OCI-LY3 (cell line): ENCODE measurements at regions not wholly inside any gene's neighbourhood (a gene's known extent, or its start where the extent isn't known, plus 50 kb on each side); places are given as distances from the start of the nearest gene placed in this dataset.

Source experiments
- H2AFZ ChIP-seq: fragments of 200-600, 300-600 bp; shearing (Covaris generic); 2 replicates; pipeline ENCODE4 v1.6.0; 2014; ENCODE audit warnings: antibody characterized with exemption, low read depth, low read length
- H3K27ac ChIP-seq: fragments of 200-600, 300-600 bp; sonication (generic); 2 replicates; pipeline ENCODE4 v1.5.1; 2014; ENCODE audit warnings: mild to moderate bottlenecking, low read length, moderate library complexity, mixed read lengths
- H3K27me3 ChIP-seq: fragments of 200-600, 300-600 bp; sonication (generic); 2 replicates; pipeline ENCODE4 v1.6.1; 2014; ENCODE audit warnings: low read depth, low read length, mixed read lengths
- H3K36me3 ChIP-seq: fragments of 200-600, 300-600 bp; sonication (generic); replicated peaks from 2 replicates; pipeline ENCODE3; 2014; ENCODE audit warnings: low read depth, low read length, mixed read lengths
- H3K4me1 ChIP-seq: fragments of 300-600, 200-600 bp; sonication (generic); 2 replicates; pipeline ENCODE4 v1.6.1; 2014; ENCODE audit warnings: low read length, mixed read lengths
- H3K4me2 ChIP-seq: fragments of 200-600, 300-600 bp; sonication (generic); 2 replicates; pipeline ENCODE4 v1.6.1; 2014; ENCODE audit warnings: low read length, mixed read lengths
- H3K4me3 ChIP-seq: fragments of 300-600, 200-600 bp; sonication (generic); 2 replicates; pipeline ENCODE4 v1.5.1; 2014; ENCODE audit warnings: antibody characterized with exemption, mild to moderate bottlenecking, low read length, moderate library complexity
- H3K79me2 ChIP-seq: fragments of 300-600, 200-600 bp; shearing (Covaris generic); 2 replicates; pipeline ENCODE4 v1.6.1; 2014; ENCODE audit warnings: mild to moderate bottlenecking, low read length, mixed read lengths
- H3K9ac ChIP-seq: fragments of 300-600, 200-600 bp; shearing (Covaris generic); 2 replicates; pipeline ENCODE4 v1.6.0; 2014; ENCODE audit warnings: mild to moderate bottlenecking, low read length, moderate library complexity
- H3K9me3 ChIP-seq: fragments of 200-600, 300-600 bp; shearing (Covaris generic); 2 replicates; pipeline ENCODE4 v1.6.1; 2014; ENCODE audit warnings: low read length, mixed read lengths; ENCODE audit not compliant: insufficient read depth
- H4K20me1 ChIP-seq: fragments of 200-600, 300-600 bp; sonication (generic); 2 replicates; pipeline ENCODE4 v1.6.1; 2016; ENCODE audit warnings: low read length, mixed read lengths; ENCODE audit not compliant: insufficient read depth
- EZH2phosphoT487 ChIP-seq: fragments of 200-600 bp; shearing (Covaris generic); IDR thresholded peaks from 2 replicates; pipeline ENCODE4 v1.6.1; 2018; ENCODE audit warnings: antibody characterized with exemption, mixed run types, low read depth
- TF ChIP-seq, protein P1 (sequence below): fragments of 200-600, 300-600 bp; sonication (generic); IDR thresholded peaks from 2 replicates; pipeline ENCODE4 v1.5.1; 2014; ENCODE audit warnings: antibody characterized with exemption, low read length, low read depth

DNA sequence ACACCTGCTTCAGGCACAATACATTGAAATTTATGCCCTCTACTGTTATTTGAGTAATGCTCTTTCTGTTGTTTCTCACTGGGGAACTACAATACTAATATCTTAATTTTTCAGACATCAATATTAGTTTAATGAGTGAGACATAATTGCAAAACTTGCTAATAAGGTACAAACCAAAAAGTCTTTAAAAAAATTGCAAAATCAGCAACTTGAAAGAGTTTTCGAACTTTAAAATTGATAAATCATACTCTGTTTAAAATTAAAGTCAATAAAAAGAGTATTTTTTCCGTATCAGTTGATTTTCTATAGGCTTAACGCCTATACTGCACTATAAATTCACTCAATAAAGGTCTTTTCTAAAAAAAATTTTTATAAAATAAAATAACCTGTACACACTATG, 1735.9 kb upstream of the SEL1L start:
- no peak overlapping the region for H2AFZ ChIP-seq
- H3K9me3 ChIP-seq = no peaks in the 10 kb centered on the region
- no peak overlapping the region for H3K9ac ChIP-seq
- no peaks in the 10 kb centered on the region for H4K20me1 ChIP-seq
- no peaks in the 10 kb centered on the region for H3K79me2 ChIP-seq
- no peak overlapping the region for H3K27ac ChIP-seq
- TF ChIP-seq, protein P1, sequence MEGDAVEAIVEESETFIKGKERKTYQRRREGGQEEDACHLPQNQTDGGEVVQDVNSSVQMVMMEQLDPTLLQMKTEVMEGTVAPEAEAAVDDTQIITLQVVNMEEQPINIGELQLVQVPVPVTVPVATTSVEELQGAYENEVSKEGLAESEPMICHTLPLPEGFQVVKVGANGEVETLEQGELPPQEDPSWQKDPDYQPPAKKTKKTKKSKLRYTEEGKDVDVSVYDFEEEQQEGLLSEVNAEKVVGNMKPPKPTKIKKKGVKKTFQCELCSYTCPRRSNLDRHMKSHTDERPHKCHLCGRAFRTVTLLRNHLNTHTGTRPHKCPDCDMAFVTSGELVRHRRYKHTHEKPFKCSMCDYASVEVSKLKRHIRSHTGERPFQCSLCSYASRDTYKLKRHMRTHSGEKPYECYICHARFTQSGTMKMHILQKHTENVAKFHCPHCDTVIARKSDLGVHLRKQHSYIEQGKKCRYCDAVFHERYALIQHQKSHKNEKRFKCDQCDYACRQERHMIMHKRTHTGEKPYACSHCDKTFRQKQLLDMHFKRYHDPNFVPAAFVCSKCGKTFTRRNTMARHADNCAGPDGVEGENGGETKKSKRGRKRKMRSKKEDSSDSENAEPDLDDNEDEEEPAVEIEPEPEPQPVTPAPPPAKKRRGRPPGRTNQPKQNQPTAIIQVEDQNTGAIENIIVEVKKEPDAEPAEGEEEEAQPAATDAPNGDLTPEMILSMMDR = no peak
- TF ChIP-seq EZH2phosphoT487 = no peak
- H3K4me3 ChIP-seq = no peak overlapping the region
- no peaks in the 10 kb centered on the region for H3K27me3 ChIP-seq
- H3K4me1 ChIP-seq = no peaks in the 10 kb centered on the region
- no peaks in the 10 kb centered on the region for H3K36me3 ChIP-seq
- H3K4me2 ChIP-seq = no peak overlapping the region

DNA sequence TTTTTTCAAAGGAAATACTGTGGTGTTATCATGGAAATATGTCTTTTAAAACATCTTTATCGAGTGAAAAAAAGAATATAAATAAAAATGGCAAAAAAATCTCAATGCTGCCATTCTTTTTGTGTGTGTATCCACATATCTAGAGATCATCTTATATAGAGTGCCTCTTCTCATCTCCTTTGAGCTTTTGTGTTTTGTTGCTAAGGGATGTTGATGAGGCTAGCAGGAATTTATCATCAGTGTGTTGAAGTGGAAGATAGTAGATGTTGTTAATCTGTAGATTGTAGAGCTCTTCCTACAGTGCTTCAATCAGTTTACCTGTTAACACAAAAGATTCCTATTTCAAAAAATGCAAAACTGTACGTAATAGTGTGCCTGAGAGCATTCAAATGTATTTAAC, 1738.0 kb upstream of the SEL1L start:
- no peak overlapping the region for H2AFZ ChIP-seq
- no peaks in the 10 kb centered on the region for H3K4me1 ChIP-seq
- no peak overlapping the region for H3K4me2 ChIP-seq
- no peak overlapping the region for H3K4me3 ChIP-seq
- H3K27me3 ChIP-seq = no peaks in the 10 kb centered on the region
- H3K27ac ChIP-seq = no peak overlapping the region
- no peaks in the 10 kb centered on the region for H3K36me3 ChIP-seq
- H4K20me1 ChIP-seq = no peaks in the 10 kb centered on the region
- H3K9ac ChIP-seq = no peak overlapping the region
- H3K9me3 ChIP-seq = no peaks in the 10 kb centered on the region
- TF ChIP-seq, protein P1 = no peak
- TF ChIP-seq EZH2phosphoT487 = no peak
- no peaks in the 10 kb centered on the region for H3K79me2 ChIP-seq

DNA sequence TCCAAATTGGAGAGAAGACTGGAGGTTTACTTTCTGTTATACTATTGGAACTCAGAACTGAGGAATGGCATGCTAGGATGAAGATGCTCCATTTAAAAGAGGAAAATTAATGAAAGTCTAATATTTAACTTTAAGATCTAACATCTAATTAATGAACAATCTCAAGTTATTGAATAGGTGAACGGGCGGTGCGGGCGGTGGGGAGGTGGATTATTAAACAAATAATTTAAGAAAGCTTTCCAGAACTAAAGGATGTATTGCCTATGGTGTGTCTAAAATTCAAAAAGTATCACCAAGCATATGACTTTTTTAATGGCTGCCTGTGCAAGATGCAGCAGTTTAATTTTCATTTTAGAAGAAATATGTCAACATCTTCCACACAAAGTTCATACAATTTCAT, 1747.1 kb upstream of the SEL1L start:
- H2AFZ ChIP-seq = no peak overlapping the region
- H3K79me2 ChIP-seq = no peaks in the 10 kb centered on the region
- H3K9me3 ChIP-seq = no peaks in the 10 kb centered on the region
- no peak overlapping the region for H3K4me2 ChIP-seq
- H3K9ac ChIP-seq = no peak overlapping the region
- H3K36me3 ChIP-seq = no peaks in the 10 kb centered on the region
- H3K27me3 ChIP-seq = no peaks in the 10 kb centered on the region
- no peak overlapping the region for H3K27ac ChIP-seq
- H4K20me1 ChIP-seq = no peaks in the 10 kb centered on the region
- TF ChIP-seq EZH2phosphoT487 = no peak
- TF ChIP-seq, protein P1 = no peak
- H3K4me3 ChIP-seq = no peak overlapping the region
- no peaks in the 10 kb centered on the region for H3K4me1 ChIP-seq

DNA sequence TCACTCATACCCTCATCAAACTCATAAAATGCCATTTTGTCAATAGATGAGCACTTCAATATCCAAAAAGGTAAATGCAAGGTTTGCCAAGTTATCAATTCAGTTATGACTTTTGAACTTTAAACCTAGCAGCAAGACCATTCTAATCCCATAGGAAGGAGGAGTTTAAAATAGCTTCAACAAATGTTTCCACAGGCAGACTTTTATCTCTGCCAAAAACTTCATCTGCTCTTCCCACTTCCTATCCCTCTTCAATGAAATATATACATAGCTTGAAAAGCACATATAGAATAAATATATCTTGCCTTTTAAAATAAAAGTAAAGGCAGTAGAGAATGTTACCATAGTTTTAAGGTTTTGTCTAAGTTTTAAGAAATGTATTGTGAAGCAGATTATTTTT, 1749.1 kb upstream of the SEL1L start:
- no peaks in the 10 kb centered on the region for H3K36me3 ChIP-seq
- no peak overlapping the region for H3K4me3 ChIP-seq
- H3K27me3 ChIP-seq = no peaks in the 10 kb centered on the region
- H2AFZ ChIP-seq = no peak overlapping the region
- no peak for TF ChIP-seq EZH2phosphoT487
- no peaks in the 10 kb centered on the region for H3K79me2 ChIP-seq
- H3K9me3 ChIP-seq = no peaks in the 10 kb centered on the region
- H3K27ac ChIP-seq = no peak overlapping the region
- H3K9ac ChIP-seq = no peak overlapping the region
- H3K4me2 ChIP-seq = no peak overlapping the region
- no peaks in the 10 kb centered on the region for H4K20me1 ChIP-seq
- H3K4me1 ChIP-seq = no peaks in the 10 kb centered on the region

DNA sequence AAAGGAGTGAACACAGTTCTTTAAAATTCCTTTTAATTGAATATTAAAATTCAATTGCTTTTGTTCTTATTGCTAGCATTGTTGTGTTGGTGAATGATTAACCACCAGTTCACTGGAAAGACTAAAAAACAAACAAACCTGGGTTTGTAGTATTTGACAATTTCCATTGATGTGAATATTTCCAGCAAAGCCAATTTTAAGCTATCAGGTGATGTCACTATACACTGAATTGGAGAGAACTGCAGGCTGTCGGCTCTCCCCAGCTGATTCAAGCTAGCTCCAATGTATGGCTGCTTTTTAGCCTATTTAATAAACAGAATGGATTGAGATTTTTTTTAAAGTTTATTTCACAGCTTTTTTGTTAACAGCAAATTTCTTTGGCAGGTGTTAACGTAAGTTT, 1753.6 kb upstream of the SEL1L start:
- Histone ChIP-seq H3K4me2 (no peak overlapping the region), H3K27ac (no peak overlapping the region), H3K27me3 (no peaks in the 10 kb centered on the region), H3K9ac (no peak overlapping the region), H2AFZ (no peak overlapping the region), H4K20me1 (no peaks in the 10 kb centered on the region), H3K9me3 (no peaks in the 10 kb centered on the region), H3K4me1 (no peaks in the 10 kb centered on the region), H3K36me3 (no peaks in the 10 kb centered on the region), H3K4me3 (no peak overlapping the region), H3K79me2 (no peaks in the 10 kb centered on the region)
- no peak for TF ChIP-seq EZH2phosphoT487
- TF ChIP-seq, protein P1 = no peak
